Activated CD4-positive, alpha-beta T cell treated with anti-CD3 and anti-CD28 coated beads, Interleukin-2, Interleukin-4, amounts not matched to agents 100 ng/mL and 50 ng/mL, durations not matched to agents 16 hours and 8 hours (primary cell): ENCODE measurements at regions not wholly inside any gene's neighbourhood (a gene's known extent, or its start where the extent isn't known, plus 50 kb on each side); places are given as distances from the start of the nearest gene placed in this dataset.
"Not testable (repeated sequence)": the region's sequence is repeated elsewhere in the genome, so short reads cannot be mapped to it uniquely, and the experiment has no call there.

Experiments used
- DNase-seq: peaks from one replicate; pipeline ENCODE4 v3.0.0-alpha.2; 2020; ENCODE audit warnings: low spot score

GRCh38 chr19:13712767-13713201, 51.5 kb upstream of the MRI1 start:
- no peak for DNase-seq

DNA sequence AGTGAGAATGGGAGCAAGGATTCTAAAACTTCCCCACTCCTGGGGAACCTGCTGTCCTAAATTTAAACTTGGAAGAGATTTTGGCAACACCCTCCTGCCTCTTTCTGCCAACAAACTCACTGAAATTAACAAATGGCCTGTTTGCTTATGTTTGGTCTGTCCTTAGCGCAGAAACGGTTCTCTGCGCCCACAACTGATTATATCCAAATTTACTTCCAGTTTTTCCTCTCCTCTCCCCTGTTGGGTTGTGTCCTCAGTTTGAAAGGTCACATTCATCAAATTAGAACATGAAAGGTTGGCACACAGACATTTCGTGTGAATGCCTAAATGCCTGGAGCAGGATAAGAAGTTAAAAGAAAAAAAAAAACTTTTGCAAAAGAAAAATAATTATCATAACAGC, 56.4 kb upstream of the MRI1 start:
- DNase-seq = no peak

- no peak for DNase-seq
Measured at GRCh38 chr19:13705928-13706447, 58.3 kb upstream of the MRI1 start.

GRCh38 chr19:13705201-13705600, 59.1 kb upstream of the MRI1 start:
- DNase-seq = no peak

GRCh38 chr19:13701624-13702023, 62.7 kb upstream of the MRI1 start:
- DNase-seq = no peak

GRCh38 chr19:13700621-13701020, 63.7 kb upstream of the MRI1 start:
- DNase-seq = no peak

GRCh38 chr19:13699786-13700185, 64.5 kb upstream of the MRI1 start:
- DNase-seq = no peak

DNA sequence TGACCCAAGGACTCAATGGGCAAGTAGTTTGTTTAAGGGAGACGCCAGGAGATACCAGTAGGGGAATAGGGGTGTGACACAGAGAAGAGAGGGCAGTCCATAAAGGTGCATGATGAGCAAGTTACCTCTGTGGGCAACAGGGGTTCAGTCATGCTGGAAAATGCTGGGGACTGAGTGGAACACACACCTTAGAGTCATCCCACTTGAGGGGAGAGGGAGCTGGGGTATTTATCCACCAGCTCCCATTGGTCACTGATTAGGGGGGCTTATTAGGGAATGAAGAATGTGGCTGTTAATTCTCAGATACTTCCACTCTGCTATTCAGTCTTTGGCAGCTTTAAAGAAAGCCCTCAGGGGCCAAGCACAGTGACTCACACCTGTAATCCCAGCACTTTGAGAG, 67.5 kb upstream of the MRI1 start:
- DNase-seq = no peak

DNA sequence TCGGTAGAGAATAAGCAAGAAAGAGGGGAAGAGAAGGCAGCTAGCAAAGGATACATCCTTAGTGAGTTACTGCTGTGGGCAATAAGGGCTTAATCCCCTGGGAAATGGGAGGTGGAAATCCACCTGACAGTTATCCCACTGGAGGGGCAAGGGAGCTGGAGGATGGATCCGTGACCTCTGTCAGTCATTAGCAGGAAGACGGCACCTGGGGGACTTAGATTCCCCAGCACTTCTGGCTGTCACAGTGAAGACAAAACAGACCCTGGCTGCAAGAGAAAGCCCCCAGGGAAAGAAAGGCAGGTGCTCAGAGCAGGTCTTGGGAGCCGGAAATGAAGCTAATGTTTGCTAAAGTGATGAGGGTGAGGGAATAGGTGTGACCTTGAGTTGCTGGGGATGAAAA, 70.4 kb upstream of the MRI1 start:
- DNase-seq = no peak

- no peak for DNase-seq
Measured at GRCh38 chr19:13691569-13692435, 72.5 kb upstream of the MRI1 start.

DNA sequence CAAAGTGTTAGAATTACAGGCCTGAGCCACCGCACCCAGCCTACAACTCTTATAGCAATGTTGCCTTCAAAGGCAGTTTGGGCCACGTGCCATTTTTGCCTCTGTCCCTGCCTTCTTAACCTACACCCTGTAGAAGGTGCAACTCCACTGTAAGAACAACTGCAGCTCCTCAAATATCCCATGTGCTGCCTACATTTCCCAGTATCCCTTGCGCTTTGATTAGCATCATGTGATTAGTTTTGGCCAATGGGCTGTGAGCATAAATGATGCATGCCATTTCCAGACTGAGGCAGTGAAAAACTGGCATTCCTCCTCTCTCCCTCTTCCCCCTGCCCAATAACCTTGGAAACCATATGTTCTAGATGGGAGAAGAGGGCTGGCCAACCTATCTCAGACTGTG, 75.2 kb upstream of the MRI1 start:
- DNase-seq = peak; percentile 16

- no peak for DNase-seq
Measured at GRCh38 chr19:13684021-13684420, 80.3 kb upstream of the MRI1 start.

DNA sequence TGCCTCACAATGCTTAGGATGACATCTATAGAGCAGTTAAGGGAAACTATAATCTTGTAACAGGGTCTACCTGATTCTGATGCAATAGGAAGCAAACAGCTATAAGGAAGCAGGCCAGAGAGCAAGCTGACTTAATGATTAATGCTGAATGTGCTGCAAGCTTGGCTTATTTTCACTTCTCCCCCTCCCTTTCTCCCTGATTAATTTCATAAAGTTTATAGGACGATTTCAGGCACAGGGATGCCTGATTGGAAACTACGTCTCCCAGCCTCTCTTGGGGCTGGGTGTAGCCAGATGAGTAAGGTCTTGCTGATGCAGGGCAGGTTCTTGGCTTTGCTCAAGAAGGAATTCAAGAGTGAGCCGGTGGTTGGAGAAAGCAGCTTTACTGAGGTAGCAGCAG, 82.8 kb upstream of the MRI1 start:
- DNase-seq = no peak

DNA sequence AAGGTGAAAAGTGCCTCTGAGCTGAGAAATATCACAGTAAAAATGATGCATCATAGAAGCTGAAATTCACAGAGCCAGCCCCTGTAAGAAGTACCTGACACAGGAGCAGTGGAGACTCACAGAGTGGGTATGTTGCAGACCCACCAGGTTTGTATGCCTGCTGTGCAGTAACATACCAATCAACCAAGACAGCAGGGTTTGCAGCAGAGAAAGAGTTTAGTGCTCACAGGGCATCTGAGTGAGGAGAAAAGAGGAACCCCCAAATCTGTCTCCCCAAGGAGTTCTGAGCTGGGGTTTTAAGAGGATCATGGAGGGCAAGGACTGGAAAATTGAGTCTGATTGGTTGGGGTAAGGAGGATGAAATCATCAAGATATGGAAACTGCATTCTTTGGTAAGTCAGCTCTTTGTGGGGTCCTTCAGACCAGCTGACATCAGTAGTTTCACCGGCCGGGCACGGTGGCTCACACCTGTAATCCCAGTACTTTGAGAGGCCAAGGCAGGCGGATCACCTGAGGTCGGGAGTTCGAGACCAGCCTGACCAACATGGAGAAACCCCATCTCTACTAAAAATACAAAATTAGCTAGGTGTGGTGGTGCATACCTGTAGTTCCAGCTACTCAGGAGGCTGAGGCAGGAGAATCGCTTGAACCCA, 83.5 kb upstream of the MRI1 start:
- DNase-seq = not testable (repeated sequence)

- not testable (repeated sequence) for DNase-seq
Measured at GRCh38 chr19:13676967-13677366, 87.4 kb upstream of the MRI1 start.

DNA sequence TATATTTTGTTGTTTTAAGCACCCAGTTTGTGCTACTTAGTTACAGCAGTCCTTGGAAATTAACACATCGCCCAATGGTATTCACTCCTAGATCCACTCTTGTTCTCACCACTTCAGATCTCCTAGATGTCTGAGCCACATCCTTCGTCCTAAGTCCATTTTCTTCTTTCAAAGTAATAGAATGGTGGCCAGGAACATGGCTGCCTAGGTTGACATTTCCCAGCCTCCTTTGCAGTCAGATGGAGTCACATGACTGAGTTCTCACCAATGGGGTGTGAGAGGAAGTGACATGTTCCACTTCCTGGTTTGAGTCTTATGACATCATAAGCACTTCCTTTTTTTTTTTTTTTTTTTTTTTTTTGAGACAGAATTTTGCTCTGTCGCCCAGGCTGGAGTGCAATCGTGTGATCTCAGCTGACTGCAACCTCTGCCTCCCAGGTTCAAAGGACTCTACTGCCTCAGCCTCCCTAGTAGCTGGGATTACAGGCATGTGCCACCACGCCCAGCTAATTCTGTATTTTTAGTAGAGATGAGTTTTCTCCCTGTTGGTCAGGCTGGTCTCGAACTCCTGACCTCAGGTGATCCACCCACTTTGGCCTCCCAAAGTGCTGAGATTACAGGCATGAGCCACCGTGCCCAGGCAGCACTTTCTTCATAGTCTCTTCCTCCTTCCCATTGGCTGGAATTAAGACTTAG, 91.7 kb upstream of the MRI1 start:
- DNase-seq = peak; percentile 31

GRCh38 chr19:13670846-13671245, 93.5 kb upstream of the MRI1 start:
- no peak for DNase-seq

DNA sequence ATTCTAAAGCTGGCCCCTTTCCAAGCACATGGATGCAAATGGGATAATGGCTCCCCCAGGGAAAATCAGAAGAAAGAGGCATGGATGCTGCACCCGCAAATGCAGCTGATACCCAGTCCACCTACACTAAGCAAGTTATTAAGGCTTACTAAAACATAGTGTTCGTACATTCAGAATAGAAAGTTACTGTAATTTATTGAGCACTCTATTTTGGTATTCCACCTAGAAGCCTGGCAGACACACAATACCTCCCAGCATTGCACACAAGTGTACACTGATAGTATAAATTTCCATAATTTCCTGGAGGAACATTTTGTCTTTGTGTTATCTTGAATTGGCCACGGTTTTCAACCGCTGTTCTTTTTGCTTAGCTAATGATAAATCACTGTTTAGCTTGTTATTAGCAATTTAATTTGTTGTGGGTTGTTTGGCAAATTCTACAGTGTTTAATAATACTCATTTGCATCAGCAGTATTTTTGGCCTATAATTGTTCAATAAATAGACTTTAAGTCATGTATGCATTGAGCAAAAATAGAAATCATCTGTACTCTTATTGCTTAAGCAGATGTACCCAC, 94.5 kb upstream of the MRI1 start:
- no peak for DNase-seq

DNA sequence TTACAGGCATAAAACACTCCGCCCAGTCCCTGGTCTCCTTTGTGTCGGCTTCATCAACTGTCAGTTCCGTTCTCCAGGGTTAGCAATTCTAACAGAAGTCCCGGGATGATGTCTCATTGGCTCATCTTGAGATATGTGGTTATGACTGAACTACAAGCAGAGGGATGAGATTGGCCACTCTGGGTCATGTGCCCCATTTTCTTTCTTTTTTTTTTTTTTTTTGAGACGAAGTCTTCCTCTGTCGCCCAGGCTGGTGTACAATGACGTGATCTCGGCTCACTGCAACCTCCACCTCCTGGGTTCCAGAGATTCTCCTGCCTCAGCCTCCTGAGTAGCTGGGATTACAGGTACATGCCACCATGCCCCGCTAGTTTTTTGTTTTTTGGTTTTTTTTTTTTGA, 95.4 kb upstream of the MRI1 start:
- no peak for DNase-seq

GRCh38 chr19:13666165-13666564, 98.2 kb upstream of the MRI1 start:
- no peak for DNase-seq

DNA sequence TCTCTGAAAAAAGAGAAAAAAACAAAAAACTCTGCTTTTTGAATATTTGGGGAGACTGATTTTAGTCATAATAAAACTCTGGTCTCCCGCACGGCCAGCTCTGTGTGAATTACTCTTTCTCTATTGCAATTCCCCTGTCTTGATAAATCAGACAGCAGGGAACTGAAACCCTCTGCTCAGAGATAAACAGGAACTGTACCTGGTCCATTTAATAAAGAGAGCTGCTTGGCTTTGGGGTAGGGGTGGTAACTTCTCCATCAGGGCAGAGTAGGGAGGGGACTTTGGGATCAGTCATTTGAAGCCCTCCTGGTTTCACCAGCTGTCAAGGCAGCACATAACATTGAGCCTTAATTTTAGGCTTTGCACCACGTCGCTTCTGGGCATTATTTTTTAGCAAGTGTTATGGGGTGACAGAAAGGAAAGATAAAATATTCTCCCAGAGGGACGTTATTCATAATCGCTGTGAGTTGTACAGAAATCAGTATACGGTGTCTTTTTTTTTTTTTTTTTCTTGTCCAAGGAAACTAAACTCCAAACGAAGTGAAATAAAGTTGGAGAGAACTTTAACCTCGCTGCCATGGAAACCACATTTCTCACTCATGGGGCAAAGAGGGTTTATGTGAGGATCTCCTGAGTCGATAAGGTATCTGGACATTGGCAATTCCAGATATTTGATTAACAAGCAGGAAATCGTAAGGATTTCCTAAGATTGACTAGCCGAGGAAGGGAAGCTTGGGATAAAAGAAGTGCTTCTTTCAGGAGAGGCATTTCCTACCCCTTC, 99.0 kb upstream of the MRI1 start:
- no peak for DNase-seq
